BJ (cell line): ENCODE measurements at regions not wholly inside any gene's neighbourhood (a gene's known extent, or its start where the extent isn't known, plus 50 kb on each side); places are given as distances from the start of the nearest gene placed in this dataset.
"Not testable (repeated sequence)": the region's sequence is repeated elsewhere in the genome, so short reads cannot be mapped to it uniquely, and the experiment has no call there.

Experiments used
- CTCF ChIA-PET: fragments of 350-600 bp; formaldehyde crosslinking; extraction: SDS; loops from one replicate; lab custom pipeline; 2021; ENCODE audit warnings: antibody characterized with exemption, inconsistent platforms; lab: Yijun Ruan, JAX
- POLR2A ChIA-PET: fragments of 300-600 bp; sonication (Branson Sonifier 250); formaldehyde crosslinking; extraction: SDS; loops from one replicate; lab custom pipeline; 2021; ENCODE audit warnings: antibody characterized with exemption; lab: Charles Lee
- DNase-seq: peaks from one replicate; pipeline ENCODE4 v3.0.0-alpha.2; 2011; ENCODE audit warnings: low read depth
- H3K27me3 ChIP-seq: 2 replicates; pipeline ENCODE4 v1.6.0; 2011; ENCODE audit warnings: low read length; ENCODE audit not compliant: control insufficient read depth, insufficient read depth
- H3K36me3 ChIP-seq: 2 replicates; pipeline ENCODE4 v1.5.1; 2011; ENCODE audit warnings: low read length; ENCODE audit not compliant: control insufficient read depth, insufficient read depth
- H3K4me3 ChIP-seq: 2 replicates; pipeline ENCODE4 v1.5.1; 2011; ENCODE audit warnings: low read depth, mild to moderate bottlenecking, control low read depth, low read length
- CTCF ChIP-seq: IDR thresholded peaks from 2 replicates; pipeline ENCODE4 v1.5.1; 2011; ENCODE audit warnings: low read depth, mild to moderate bottlenecking, control low read depth, inconsistent platforms, low read length, moderate library complexity; ENCODE audit not compliant: insufficient read depth

GRCh38 chr3:75896265-75896664 lies 110.9 kb upstream of the ZNF717 start:
- POLR2A ChIA-PET, result no interaction called here
- CTCF ChIA-PET, result no interaction called here
- no peaks in the 10 kb centered on the region for H3K36me3 ChIP-seq
- no peak for TF ChIP-seq CTCF
- H3K4me3 ChIP-seq, result no peak overlapping the region
- H3K27me3 ChIP-seq, result no peaks in the 10 kb centered on the region
- no peak for DNase-seq

GRCh38 chr3:75901446-75901845 lies 116.1 kb upstream of the ZNF717 start:
- H3K27me3 ChIP-seq, DNase-seq, H3K36me3 ChIP-seq, POLR2A ChIA-PET, H3K4me3 ChIP-seq: not testable (repeated sequence)
- CTCF ChIA-PET, result interaction anchor here (0.7 kb wide), 1 partner anchor 230 kb away, joined by 3 read pairs; no protein-coding TSS in a partner anchor

- POLR2A ChIA-PET, result no interaction called here
- no peak for DNase-seq
- TF ChIP-seq CTCF, result no peak
- H3K36me3 ChIP-seq, result no peaks in the 10 kb centered on the region
- no peaks in the 10 kb centered on the region for H3K27me3 ChIP-seq
- CTCF ChIA-PET, result no interaction called here
- H3K4me3 ChIP-seq, result no peak overlapping the region
These were observed 121.3 kb upstream of the ZNF717 start for GRCh38 chr3:75906555-75907112.

GRCh38 chr3:75913800-75914350 lies 128.5 kb upstream of the ZNF717 start:
- no peaks in the 10 kb centered on the region for H3K27me3 ChIP-seq
- CTCF ChIA-PET, result no interaction called here
- TF ChIP-seq CTCF, result no peak
- H3K36me3 ChIP-seq, result no peaks in the 10 kb centered on the region
- POLR2A ChIA-PET, result no interaction called here
- no peak for DNase-seq
- no peak overlapping the region for H3K4me3 ChIP-seq

GRCh38 chr3:75914741-75915140 lies 129.4 kb upstream of the ZNF717 start:
- H3K27me3 ChIP-seq, CTCF ChIA-PET, POLR2A ChIA-PET, H3K36me3 ChIP-seq, H3K4me3 ChIP-seq, DNase-seq: not testable (repeated sequence)

GRCh38 chr3:75938921-75939320 lies 153.6 kb upstream of the ZNF717 start:
- no peaks in the 10 kb centered on the region for H3K36me3 ChIP-seq
- H3K4me3 ChIP-seq, result no peak overlapping the region
- ChIA-PET CTCF (no interaction called here), POLR2A (no interaction called here)
- no peak for DNase-seq
- no peaks in the 10 kb centered on the region for H3K27me3 ChIP-seq
- TF ChIP-seq CTCF, result no peak
